ENCODE measurements at regions not wholly inside any gene's neighbourhood (a gene's known extent, or its start where the extent isn't known, plus 50 kb on each side); places are given as distances from the start of the nearest gene placed in this dataset.

DNA sequence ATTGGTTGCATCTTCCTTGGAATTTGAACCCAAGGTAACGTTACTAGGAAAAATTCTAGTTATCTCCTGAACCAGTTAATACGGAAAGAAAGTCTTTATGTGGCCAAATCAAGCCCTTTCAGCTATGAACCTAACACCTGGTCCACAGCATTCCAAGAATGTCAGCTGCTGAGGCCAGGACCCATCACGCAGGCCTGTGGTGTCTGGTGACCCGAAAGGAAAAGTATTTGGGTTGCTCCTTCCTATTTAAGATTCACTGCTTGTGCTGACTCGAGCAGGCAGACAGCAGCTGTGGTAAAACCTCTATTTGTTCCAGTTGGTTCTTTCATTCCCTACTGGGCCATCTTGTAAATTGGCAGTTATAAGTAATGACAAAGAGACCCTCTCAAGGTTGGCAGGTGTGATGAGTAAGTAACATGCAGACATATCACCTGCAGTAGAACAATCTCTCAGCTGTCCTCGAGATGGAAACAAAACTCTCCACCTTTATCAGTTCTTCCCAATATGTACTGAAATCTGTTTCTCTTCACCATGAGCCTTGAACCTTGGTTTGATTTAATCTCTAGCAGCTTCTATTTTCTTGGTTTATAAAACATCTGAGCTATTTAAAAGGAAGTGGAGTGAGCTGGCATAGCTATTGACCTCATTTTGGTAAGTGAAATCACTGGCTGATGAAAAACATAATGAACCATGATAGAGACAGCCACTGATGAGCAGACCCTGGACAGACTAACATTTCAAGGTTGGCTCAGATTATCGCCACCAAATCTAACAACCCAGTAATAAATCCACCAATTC is 182.1 kb upstream of the SMIM31 start:
- TF ChIP-seq, protein P1, sequence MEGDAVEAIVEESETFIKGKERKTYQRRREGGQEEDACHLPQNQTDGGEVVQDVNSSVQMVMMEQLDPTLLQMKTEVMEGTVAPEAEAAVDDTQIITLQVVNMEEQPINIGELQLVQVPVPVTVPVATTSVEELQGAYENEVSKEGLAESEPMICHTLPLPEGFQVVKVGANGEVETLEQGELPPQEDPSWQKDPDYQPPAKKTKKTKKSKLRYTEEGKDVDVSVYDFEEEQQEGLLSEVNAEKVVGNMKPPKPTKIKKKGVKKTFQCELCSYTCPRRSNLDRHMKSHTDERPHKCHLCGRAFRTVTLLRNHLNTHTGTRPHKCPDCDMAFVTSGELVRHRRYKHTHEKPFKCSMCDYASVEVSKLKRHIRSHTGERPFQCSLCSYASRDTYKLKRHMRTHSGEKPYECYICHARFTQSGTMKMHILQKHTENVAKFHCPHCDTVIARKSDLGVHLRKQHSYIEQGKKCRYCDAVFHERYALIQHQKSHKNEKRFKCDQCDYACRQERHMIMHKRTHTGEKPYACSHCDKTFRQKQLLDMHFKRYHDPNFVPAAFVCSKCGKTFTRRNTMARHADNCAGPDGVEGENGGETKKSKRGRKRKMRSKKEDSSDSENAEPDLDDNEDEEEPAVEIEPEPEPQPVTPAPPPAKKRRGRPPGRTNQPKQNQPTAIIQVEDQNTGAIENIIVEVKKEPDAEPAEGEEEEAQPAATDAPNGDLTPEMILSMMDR (conservative IDR thresholded peaks at IDR 0.05) = no peak
- no peak overlapping the region for H3K27ac ChIP-seq

DNA sequence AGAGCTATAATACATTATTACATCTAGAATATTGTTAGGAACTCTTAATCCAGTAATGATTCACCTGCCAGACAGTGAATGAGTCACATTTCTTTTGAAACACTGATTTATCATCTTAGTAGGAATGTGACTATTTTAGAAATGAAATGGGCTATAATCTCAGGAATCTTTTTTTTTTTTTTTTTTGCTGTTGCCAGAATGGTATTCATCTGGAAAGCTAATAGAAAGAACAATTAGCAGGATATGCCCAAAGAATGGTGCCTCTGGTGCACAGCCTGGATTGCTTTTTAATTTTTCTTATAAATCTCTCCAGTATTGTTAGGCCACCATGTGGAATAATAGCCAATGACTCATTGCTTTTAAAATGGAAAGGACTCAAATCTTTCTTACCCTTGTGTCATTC is 181.1 kb upstream of the SMIM31 start:
- TF ChIP-seq, protein P1 (conservative IDR thresholded peaks at IDR 0.05) = no peak
- no peak overlapping the region for H3K27ac ChIP-seq

DNA sequence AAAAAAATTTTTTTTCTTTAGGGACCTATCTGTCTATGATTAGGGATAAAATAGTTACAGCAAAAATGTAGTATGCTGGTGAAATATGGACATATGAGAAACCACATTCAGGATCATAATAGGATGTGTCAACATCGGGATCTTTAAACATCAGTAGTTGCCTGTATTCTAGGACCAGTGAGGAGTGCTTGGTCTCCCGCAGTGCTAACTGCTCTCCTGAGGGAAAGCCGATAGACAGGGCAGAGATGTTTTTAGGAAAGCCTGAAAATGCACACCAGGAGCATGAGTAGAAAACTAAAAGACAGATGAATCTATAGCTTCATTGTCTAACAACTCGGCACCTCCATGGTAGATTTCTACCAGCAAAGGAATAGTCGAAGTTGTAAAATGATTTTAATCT is 178.1 kb upstream of the SMIM31 start:
- TF ChIP-seq, protein P1 (conservative IDR thresholded peaks at IDR 0.05) = no peak
- H3K27ac ChIP-seq = no peak overlapping the region

DNA sequence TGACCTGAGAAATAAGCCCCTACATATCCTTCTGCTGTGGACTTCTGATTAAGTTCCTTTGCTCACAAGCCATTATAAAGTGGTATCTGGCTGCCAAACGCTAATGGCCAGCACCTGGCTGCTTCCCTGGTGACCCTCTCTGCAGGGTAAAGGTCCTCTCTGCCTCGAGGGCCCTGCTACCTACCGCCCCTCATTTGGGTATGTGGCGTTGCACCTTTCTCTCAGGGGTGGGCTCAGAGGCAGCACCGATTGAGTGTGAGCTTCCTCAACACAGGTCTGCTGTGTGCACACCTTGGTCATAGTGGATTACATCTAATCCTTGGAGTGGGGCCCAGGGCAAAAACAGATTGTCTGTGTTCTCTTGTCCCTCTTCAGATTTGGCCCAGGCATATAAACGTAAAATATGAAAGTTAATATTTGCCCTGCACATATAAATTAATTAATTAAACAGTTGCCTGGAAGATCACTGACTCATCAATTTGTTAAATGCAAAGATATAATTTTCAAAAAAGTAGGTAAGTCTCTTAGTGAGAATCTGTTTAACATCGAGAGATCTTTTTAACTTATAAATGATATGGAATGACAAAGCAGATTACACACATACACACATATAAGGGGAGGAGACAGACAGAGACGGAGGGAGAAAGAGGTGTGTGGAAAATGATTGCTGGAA is 174.5 kb upstream of the SMIM31 start:
- TF ChIP-seq, protein P1 (conservative IDR thresholded peaks at IDR 0.05) = no peak
- H3K27ac ChIP-seq = no peak overlapping the region

DNA sequence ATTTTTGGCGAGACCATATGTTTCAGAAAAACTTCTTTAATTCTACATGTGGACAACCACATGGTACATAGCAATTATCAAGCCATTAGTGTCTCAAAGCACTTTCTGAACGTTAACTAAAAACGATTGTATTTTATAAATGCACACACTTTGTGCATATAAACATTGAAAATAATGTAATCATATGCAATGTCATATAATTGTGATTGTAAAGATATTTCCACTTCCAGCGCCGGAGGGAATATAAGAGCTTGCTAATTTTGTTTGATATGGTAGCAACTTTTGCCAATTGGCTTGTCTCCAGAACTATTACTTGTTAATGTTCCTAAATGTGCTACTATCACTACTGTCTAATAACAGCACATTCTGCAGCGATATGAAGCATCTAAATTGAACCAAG is 162.3 kb upstream of the SMIM31 start:
- TF ChIP-seq, protein P1 (conservative IDR thresholded peaks at IDR 0.05) = no peak

DNA sequence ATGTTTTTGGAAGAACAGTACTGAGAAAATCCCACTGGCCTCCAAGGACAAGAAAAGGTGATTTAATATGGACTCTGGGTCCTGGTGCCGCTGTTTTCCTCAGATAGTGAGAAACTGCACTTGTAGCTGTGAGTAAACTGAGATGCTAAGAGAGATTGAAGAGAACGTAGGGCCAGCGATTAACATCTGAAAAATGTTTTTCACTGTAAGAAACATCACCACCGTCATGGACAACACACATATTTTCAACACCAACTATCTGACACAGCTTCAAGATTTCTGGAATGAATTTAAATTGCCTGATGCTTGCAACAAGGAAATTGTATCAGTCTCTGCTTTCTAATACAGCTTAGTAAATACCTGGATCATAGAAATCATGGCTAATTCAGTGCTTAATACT is 158.2 kb upstream of the SMIM31 start:
- H3K27ac ChIP-seq = no peak overlapping the region
- TF ChIP-seq, protein P1 (conservative IDR thresholded peaks at IDR 0.05) = no peak

More for the DNA sequence above, 162.3 kb upstream of the SMIM31 start:
- no peak overlapping the region for H3K27ac ChIP-seq

DNA sequence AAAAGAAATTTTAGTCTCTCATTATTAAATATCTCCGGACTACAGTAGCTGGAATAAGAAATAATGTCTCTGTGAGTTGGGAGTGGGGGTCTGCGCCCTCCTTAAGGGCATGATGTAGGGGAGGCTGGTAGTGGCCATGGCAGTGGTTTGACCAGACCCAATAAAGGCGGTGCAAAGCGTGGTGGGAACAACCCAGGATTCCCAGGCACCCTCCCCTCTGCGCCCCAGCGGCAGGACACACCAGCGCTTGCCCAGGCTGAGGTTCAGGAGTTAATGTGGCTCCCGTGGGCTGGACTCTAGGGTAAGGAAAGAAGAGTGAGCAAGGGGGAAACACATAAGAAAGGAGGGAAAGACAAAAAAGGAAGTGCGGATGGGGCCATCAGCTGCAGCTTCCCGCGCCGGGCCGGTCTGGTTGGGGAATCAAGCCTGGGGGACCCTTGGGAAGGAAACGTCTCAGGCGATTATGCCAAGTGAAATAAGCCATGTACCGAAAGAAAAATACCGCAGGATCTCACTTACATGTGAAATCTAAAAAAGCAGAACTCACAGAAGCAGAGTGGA is 157.5 kb upstream of the SMIM31 start:
- H3K27ac ChIP-seq = no peak overlapping the region
- TF ChIP-seq, protein P1 (conservative IDR thresholded peaks at IDR 0.05) = no peak

Data from VCaP (cell line).